Non-pigmented ciliary epithelial cell (primary cell): ENCODE measurements at regions not wholly inside any gene's neighbourhood (a gene's known extent, or its start where the extent isn't known, plus 50 kb on each side); places are given as distances from the start of the nearest gene placed in this dataset.

ENCODE experiments used
- DNase-seq: peaks from one replicate; pipeline ENCODE4 v3.0.0-alpha.2; 2010; ENCODE audit warnings: low read depth

GRCh38 chr5:74916831-74917710 lies 50.9 kb upstream of the FAM169A start:
- DNase-seq: peak; percentile 30
